ENCODE measurements at regions not wholly inside any gene's neighbourhood (a gene's known extent, or its start where the extent isn't known, plus 50 kb on each side); places are given as distances from the start of the nearest gene placed in this dataset.
"Not testable (repeated sequence)": the region's sequence is repeated elsewhere in the genome, so short reads cannot be mapped to it uniquely, and the experiment has no call there.

DNA sequence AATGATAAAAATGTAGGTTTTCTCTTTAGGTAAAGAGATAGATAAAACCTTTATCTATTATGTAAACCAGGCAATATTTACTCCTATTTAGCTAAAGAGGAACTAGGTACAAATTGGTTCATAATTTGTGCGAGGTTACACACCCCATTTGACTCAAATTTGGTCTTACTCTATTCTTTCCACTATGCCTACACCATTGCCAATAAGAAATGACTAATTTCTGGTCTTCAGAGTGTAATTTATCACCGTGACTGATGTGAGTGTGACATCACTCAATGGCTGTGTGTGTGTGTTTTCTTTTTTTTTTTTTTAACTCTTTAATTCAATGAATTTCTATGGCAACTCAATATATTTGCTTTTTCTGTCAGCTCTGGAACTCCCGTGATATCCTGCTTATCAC is 955.8 kb downstream of the TDRD15 start:
- no peaks in the 10 kb centered on the region for H3K36me3 Mint-ChIP-seq

DNA sequence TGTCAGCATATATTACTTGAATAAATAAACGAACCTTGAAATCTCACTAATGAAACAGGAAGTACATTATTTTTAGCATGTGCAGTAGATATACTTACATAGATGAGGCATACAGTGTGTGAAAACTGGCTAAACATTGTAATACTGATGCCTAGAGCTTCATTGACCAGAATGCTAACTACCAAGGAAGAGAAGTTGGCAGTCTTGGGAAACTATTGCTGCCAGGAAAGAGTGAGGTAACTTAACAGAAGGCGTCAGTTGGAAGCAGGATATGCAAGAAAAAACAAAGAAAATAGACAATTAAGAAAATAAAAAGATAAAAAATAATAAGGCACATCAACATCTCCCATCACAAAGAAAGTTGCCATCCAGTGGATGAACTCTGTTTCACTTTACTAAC is 963.0 kb downstream of the TDRD15 start:
- Mint-ChIP-seq H3K4me1 (no peaks in the 10 kb centered on the region), H3K36me3 (peaks cover 11% of the 10 kb centered on the region), H3K9me3 (peaks cover 12 to 31% of the 10 kb centered on the region in 2 donors), H3K4me3 (no peak overlapping the region), H3K27me3 (ENCODE audit: low read depth in 2 of 2) (no peaks in the 10 kb centered on the region), H3K27ac (no peak overlapping the region)
- no peaks in the 10 kb centered on the region for H3K4me1 ChIP-seq (ENCODE audit: control insufficient read depth, insufficient read depth, low read length)
- H3K4me3 ChIP-seq (ENCODE audit: low read length) = no peak overlapping the region
- WGBS (ENCODE audit: insufficient coverage) = no CpG with 5 or more reads among the region's 2 CpGs
- H3K27me3 ChIP-seq (ENCODE audit: control insufficient read depth, insufficient read depth, low read length) = no peaks in the 10 kb centered on the region
- intact Hi-C loops (cut with micrococcal nuclease) = no loop called here
- no peak overlapping the region for H3K27ac ChIP-seq (ENCODE audit: low read length)
- no peaks in the 10 kb centered on the region for H3K9me3 ChIP-seq (ENCODE audit: control insufficient read depth, insufficient read depth, low read length)
- ATAC-seq (no peak), DNase-seq (no peak)
- no peaks in the 10 kb centered on the region for H3K36me3 ChIP-seq (ENCODE audit: control insufficient read depth, insufficient read depth, low read length)
- TF ChIP-seq, protein P1, sequence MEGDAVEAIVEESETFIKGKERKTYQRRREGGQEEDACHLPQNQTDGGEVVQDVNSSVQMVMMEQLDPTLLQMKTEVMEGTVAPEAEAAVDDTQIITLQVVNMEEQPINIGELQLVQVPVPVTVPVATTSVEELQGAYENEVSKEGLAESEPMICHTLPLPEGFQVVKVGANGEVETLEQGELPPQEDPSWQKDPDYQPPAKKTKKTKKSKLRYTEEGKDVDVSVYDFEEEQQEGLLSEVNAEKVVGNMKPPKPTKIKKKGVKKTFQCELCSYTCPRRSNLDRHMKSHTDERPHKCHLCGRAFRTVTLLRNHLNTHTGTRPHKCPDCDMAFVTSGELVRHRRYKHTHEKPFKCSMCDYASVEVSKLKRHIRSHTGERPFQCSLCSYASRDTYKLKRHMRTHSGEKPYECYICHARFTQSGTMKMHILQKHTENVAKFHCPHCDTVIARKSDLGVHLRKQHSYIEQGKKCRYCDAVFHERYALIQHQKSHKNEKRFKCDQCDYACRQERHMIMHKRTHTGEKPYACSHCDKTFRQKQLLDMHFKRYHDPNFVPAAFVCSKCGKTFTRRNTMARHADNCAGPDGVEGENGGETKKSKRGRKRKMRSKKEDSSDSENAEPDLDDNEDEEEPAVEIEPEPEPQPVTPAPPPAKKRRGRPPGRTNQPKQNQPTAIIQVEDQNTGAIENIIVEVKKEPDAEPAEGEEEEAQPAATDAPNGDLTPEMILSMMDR (IDR thresholded peaks at IDR 0.05) = no peak

More for the DNA sequence above, 955.8 kb downstream of the TDRD15 start:
- Mint-ChIP-seq H3K4me3 (no peak overlapping the region), H3K27ac (no peak overlapping the region), H3K9me3 (peaks cover 6 to 15% of the 10 kb centered on the region in 2 donors), H3K27me3 (ENCODE audit: low read depth in 2 of 2) (no peaks in the 10 kb centered on the region), H3K4me1 (no peaks in the 10 kb centered on the region)
- TF ChIP-seq, protein P1 (IDR thresholded peaks at IDR 0.05) = no peak
- Histone ChIP-seq H3K9me3 (ENCODE audit: control insufficient read depth, insufficient read depth, low read length) (no peaks in the 10 kb centered on the region), H3K27me3 (ENCODE audit: control insufficient read depth, insufficient read depth, low read length) (no peaks in the 10 kb centered on the region), H3K27ac (ENCODE audit: low read length) (no peak overlapping the region), H3K36me3 (ENCODE audit: control insufficient read depth, insufficient read depth, low read length) (no peaks in the 10 kb centered on the region), H3K4me3 (ENCODE audit: low read length) (no peak overlapping the region), H3K4me1 (ENCODE audit: control insufficient read depth, insufficient read depth, low read length) (no peaks in the 10 kb centered on the region)
- no peak for DNase-seq
- intact Hi-C loops (cut with micrococcal nuclease) = no loop called here
- no CpG with 5 or more reads among the region's 3 CpGs for WGBS (ENCODE audit: insufficient coverage)
- no peak for ATAC-seq

DNA sequence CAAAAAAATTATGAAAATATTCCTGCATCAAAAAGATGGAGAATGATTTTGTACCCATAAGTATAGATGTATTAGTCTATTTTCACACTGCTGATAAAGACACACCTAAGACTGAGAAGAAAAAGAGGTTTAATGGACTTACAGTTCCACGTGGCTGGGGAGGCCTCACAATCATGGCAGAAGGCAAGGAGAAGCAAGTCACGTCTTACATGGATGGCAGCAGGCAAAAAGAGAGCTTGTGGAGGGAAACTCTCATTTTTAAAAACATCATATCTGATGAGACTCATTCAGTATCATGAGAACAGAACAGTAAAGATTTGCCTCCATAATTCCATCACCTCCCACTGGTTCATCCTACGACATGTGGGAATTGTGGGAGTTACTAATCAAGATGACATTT is 979.8 kb downstream of the TDRD15 start:
- H3K36me3 Mint-ChIP-seq; H3K27ac ChIP-seq (ENCODE audit: low read length); H3K4me3 ChIP-seq (ENCODE audit: low read length); H3K27me3 Mint-ChIP-seq (ENCODE audit: low read depth in 2 of 2); H3K9me3 ChIP-seq (ENCODE audit: control insufficient read depth, insufficient read depth, low read length); ATAC-seq; intact Hi-C loops (cut with micrococcal nuclease); H3K4me3 Mint-ChIP-seq; H3K4me1 Mint-ChIP-seq; DNase-seq; H3K36me3 ChIP-seq (ENCODE audit: control insufficient read depth, insufficient read depth, low read length); H3K27me3 ChIP-seq (ENCODE audit: control insufficient read depth, insufficient read depth, low read length); H3K4me1 ChIP-seq (ENCODE audit: control insufficient read depth, insufficient read depth, low read length); H3K27ac Mint-ChIP-seq: not testable (repeated sequence)
- 64% methylated on average over 3 of the region's 3 CpGs for WGBS (ENCODE audit: insufficient coverage)
- H3K9me3 Mint-ChIP-seq = peaks cover 13 to 22% of the 10 kb centered on the region in 2 donors

DNA sequence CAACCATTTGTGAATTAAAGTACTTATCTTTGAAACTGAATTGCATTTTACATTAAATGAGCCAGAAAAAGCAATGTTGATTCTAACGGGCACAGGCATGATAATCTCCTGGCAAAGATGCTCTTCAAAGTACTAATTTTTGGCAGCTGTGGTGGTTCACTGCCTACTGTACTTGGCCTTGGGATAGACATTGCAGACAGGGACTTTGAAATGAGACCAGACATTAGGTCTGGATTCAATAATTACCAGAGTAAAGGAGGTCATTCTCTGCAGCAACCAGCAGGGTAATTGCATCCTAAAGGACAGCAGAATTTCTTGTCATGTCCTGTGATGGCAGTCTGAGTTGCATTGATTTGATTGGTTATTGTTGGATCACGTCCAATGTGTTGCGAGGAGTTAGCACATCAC is 986.5 kb downstream of the TDRD15 start:
- H3K27ac Mint-ChIP-seq = no peak overlapping the region
- H3K27me3 Mint-ChIP-seq (ENCODE audit: low read depth in 2 of 2) = no peaks in the 10 kb centered on the region
- Histone ChIP-seq H3K4me1 (ENCODE audit: control insufficient read depth, insufficient read depth, low read length) (no peaks in the 10 kb centered on the region), H3K27ac (ENCODE audit: low read length) (no peak overlapping the region), H3K4me3 (ENCODE audit: low read length) (no peak overlapping the region), H3K27me3 (ENCODE audit: control insufficient read depth, insufficient read depth, low read length) (no peaks in the 10 kb centered on the region), H3K9me3 (ENCODE audit: control insufficient read depth, insufficient read depth, low read length) (no peaks in the 10 kb centered on the region), H3K36me3 (ENCODE audit: control insufficient read depth, insufficient read depth, low read length) (no peaks in the 10 kb centered on the region)
- H3K36me3 Mint-ChIP-seq = peaks cover 6% of the 10 kb centered on the region
- DNase-seq = no peak
- no peaks in the 10 kb centered on the region for H3K4me1 Mint-ChIP-seq
- no peak overlapping the region for H3K4me3 Mint-ChIP-seq
- no peak for ATAC-seq
- TF ChIP-seq, protein P1 (IDR thresholded peaks at IDR 0.05) = no peak
- WGBS (ENCODE audit: insufficient coverage) = 94% methylated on average over 1 of the region's 3 CpGs
- intact Hi-C loops (cut with micrococcal nuclease) = no loop called here
- H3K9me3 Mint-ChIP-seq = peaks cover 9 to 18% of the 10 kb centered on the region in 2 donors
